ENCODE measurements at regions not wholly inside any gene's neighbourhood (a gene's known extent, or its start where the extent isn't known, plus 50 kb on each side); places are given as distances from the start of the nearest gene placed in this dataset.

- H4K8ac ChIP-seq (ENCODE audit: low read length) = no peak overlapping the region
- H3K4me1 ChIP-seq (ENCODE audit: control insufficient read depth, insufficient read depth, low read depth, low read length) = no peaks in the 10 kb centered on the region
- H3K23ac ChIP-seq (ENCODE audit: low read length in 2 of 2) = no peak overlapping the region
- peak; percentile 60 for DNase-seq
- H3K18ac ChIP-seq (ENCODE audit: low read depth in 1 of 2, low read length in 2 of 2) = no peak overlapping the region
- H3K79me1 ChIP-seq (replicated peaks; ENCODE audit: low read length, poor library complexity, severe bottlenecking) = no peaks in the 10 kb centered on the region
- no peak overlapping the region for H2BK120ac ChIP-seq (ENCODE audit: low read depth, low read length)
- H2BK12ac ChIP-seq (ENCODE audit: low read length in 2 of 2) = no peak overlapping the region
- no peak overlapping the region for H3K4me3 ChIP-seq (ENCODE audit: insufficient read depth in 1 of 2, low read depth in 1 of 2, low read length in 2 of 2)
- no peak overlapping the region for H2AK5ac ChIP-seq (ENCODE audit: low read length, severe bottlenecking)
- H3K4ac ChIP-seq (ENCODE audit: low read depth in 1 of 2, low read length in 2 of 2) = no peak overlapping the region
- no peaks in the 10 kb centered on the region for H3K36me3 ChIP-seq (ENCODE audit: control insufficient read depth in 1 of 2, insufficient read depth in 2 of 2, low read depth in 1 of 2, low read length in 2 of 2)
- H3K27me3 ChIP-seq (ENCODE audit: control insufficient read depth in 1 of 2, insufficient read depth in 1 of 2, low read length in 2 of 2) = no peaks in the 10 kb centered on the region
- no peak overlapping the region for H2BK5ac ChIP-seq (ENCODE audit: low read depth, low read length, poor library complexity, severe bottlenecking)
- H3K9ac ChIP-seq (ENCODE audit: low read length) = no peak overlapping the region
- no peak overlapping the region for H4K91ac ChIP-seq (ENCODE audit: low read length)
- no peak overlapping the region for H2AFZ ChIP-seq (ENCODE audit: low read depth, low read length)
- no peak overlapping the region for H2BK15ac ChIP-seq (ENCODE audit: low read depth, poor library complexity, severe bottlenecking)
- H3K9me3 ChIP-seq (ENCODE audit: control insufficient read depth, low read length) = peaks cover 18% of the 10 kb centered on the region
- no peak overlapping the region for H3K4me2 ChIP-seq (ENCODE audit: low read length, poor library complexity, severe bottlenecking)
- no peak overlapping the region for H3K14ac ChIP-seq (ENCODE audit: low read length in 2 of 2)
- no peak overlapping the region for H3K27ac ChIP-seq (ENCODE audit: low read length, poor library complexity, severe bottlenecking)
Measured at GRCh38 chr3:77919244-77919643, 879.3 kb downstream of the ROBO2 start.

- Histone ChIP-seq H3K4me1 (ENCODE audit: control insufficient read depth, insufficient read depth, low read depth, low read length) (no peaks in the 10 kb centered on the region), H3K9ac (ENCODE audit: low read length) (no peak overlapping the region), H2AK5ac (ENCODE audit: low read length, severe bottlenecking) (no peak overlapping the region), H3K18ac (ENCODE audit: low read depth in 1 of 2, low read length in 2 of 2) (no peak overlapping the region), H2BK5ac (ENCODE audit: low read depth, low read length, poor library complexity, severe bottlenecking) (no peak overlapping the region), H3K9me3 (ENCODE audit: control insufficient read depth, low read length) (peaks cover 3% of the 10 kb centered on the region), H2AFZ (ENCODE audit: low read depth, low read length) (no peak overlapping the region), H3K23ac (ENCODE audit: low read length in 2 of 2) (no peak overlapping the region), H2BK15ac (ENCODE audit: low read depth, poor library complexity, severe bottlenecking) (no peak overlapping the region), H3K27me3 (ENCODE audit: control insufficient read depth in 1 of 2, insufficient read depth in 1 of 2, low read length in 2 of 2) (no peaks in the 10 kb centered on the region), H3K4me2 (ENCODE audit: low read length, poor library complexity, severe bottlenecking) (no peak overlapping the region), H2BK120ac (ENCODE audit: low read depth, low read length) (no peak overlapping the region), H4K91ac (ENCODE audit: low read length) (no peak overlapping the region), H2BK12ac (ENCODE audit: low read length in 2 of 2) (no peak overlapping the region), H3K14ac (ENCODE audit: low read length in 2 of 2) (no peak overlapping the region), H4K8ac (ENCODE audit: low read length) (no peak overlapping the region), H3K79me1 (replicated peaks; ENCODE audit: low read length, poor library complexity, severe bottlenecking) (no peaks in the 10 kb centered on the region), H3K27ac (ENCODE audit: low read length, poor library complexity, severe bottlenecking) (no peak overlapping the region), H3K4ac (ENCODE audit: low read depth in 1 of 2, low read length in 2 of 2) (no peak overlapping the region), H3K4me3 (ENCODE audit: insufficient read depth in 1 of 2, low read depth in 1 of 2, low read length in 2 of 2) (no peak overlapping the region), H3K36me3 (ENCODE audit: control insufficient read depth in 1 of 2, insufficient read depth in 2 of 2, low read depth in 1 of 2, low read length in 2 of 2) (no peaks in the 10 kb centered on the region)
- WGBS = 68% methylated on average over 4 of the region's 9 CpGs
- DNase-seq = peak; percentile 51
Measured at GRCh38 chr3:77931255-77932009, 891.5 kb downstream of the ROBO2 start.

- H3K9ac ChIP-seq (ENCODE audit: low read length) = no peak overlapping the region
- no peak overlapping the region for H4K8ac ChIP-seq (ENCODE audit: low read length)
- H2BK15ac ChIP-seq (ENCODE audit: low read depth, poor library complexity, severe bottlenecking) = no peak overlapping the region
Measured at GRCh38 chr3:77932926-77933325, 893.0 kb downstream of the ROBO2 start.

GRCh38 chr3:77933926-77934325, 894.0 kb downstream of the ROBO2 start:
- Histone ChIP-seq H2AK5ac (ENCODE audit: low read length, severe bottlenecking) (no peak overlapping the region), H3K27me3 (ENCODE audit: control insufficient read depth in 1 of 2, insufficient read depth in 1 of 2, low read length in 2 of 2) (no peaks in the 10 kb centered on the region), H4K91ac (ENCODE audit: low read length) (no peak overlapping the region), H2BK120ac (ENCODE audit: low read depth, low read length) (no peak overlapping the region), H3K9ac (ENCODE audit: low read length) (no peak overlapping the region), H3K4ac (ENCODE audit: low read depth in 1 of 2, low read length in 2 of 2) (no peak overlapping the region), H3K4me1 (ENCODE audit: control insufficient read depth, insufficient read depth, low read depth, low read length) (no peaks in the 10 kb centered on the region), H2BK12ac (ENCODE audit: low read length in 2 of 2) (no peak overlapping the region), H3K4me2 (ENCODE audit: low read length, poor library complexity, severe bottlenecking) (no peak overlapping the region), H3K27ac (ENCODE audit: low read length, poor library complexity, severe bottlenecking) (no peak overlapping the region), H3K79me1 (replicated peaks; ENCODE audit: low read length, poor library complexity, severe bottlenecking) (no peaks in the 10 kb centered on the region), H2BK15ac (ENCODE audit: low read depth, poor library complexity, severe bottlenecking) (no peak overlapping the region), H2BK5ac (ENCODE audit: low read depth, low read length, poor library complexity, severe bottlenecking) (no peak overlapping the region), H4K8ac (ENCODE audit: low read length) (no peak overlapping the region), H2AFZ (ENCODE audit: low read depth, low read length) (no peak overlapping the region), H3K9me3 (ENCODE audit: control insufficient read depth, low read length) (peaks cover 3% of the 10 kb centered on the region), H3K4me3 (ENCODE audit: insufficient read depth in 1 of 2, low read depth in 1 of 2, low read length in 2 of 2) (no peak overlapping the region), H3K36me3 (ENCODE audit: control insufficient read depth in 1 of 2, insufficient read depth in 2 of 2, low read depth in 1 of 2, low read length in 2 of 2) (no peaks in the 10 kb centered on the region), H3K23ac (ENCODE audit: low read length in 2 of 2) (no peak overlapping the region), H3K14ac (ENCODE audit: low read length in 2 of 2) (no peak overlapping the region), H3K18ac (ENCODE audit: low read depth in 1 of 2, low read length in 2 of 2) (no peak overlapping the region)
- DNase-seq = no peak
- WGBS = 20% methylated on average over 1 of the region's 2 CpGs

More at GRCh38 chr3:77932926-77933325, 893.0 kb downstream of the ROBO2 start:
- H3K18ac ChIP-seq (ENCODE audit: low read depth in 1 of 2, low read length in 2 of 2) = no peak overlapping the region
- no peak overlapping the region for H3K4me2 ChIP-seq (ENCODE audit: low read length, poor library complexity, severe bottlenecking)
- H3K14ac ChIP-seq (ENCODE audit: low read length in 2 of 2) = no peak overlapping the region
- peaks cover 3% of the 10 kb centered on the region for H3K9me3 ChIP-seq (ENCODE audit: control insufficient read depth, low read length)
- no peak overlapping the region for H2BK5ac ChIP-seq (ENCODE audit: low read depth, low read length, poor library complexity, severe bottlenecking)
- no peaks in the 10 kb centered on the region for H3K36me3 ChIP-seq (ENCODE audit: control insufficient read depth in 1 of 2, insufficient read depth in 2 of 2, low read depth in 1 of 2, low read length in 2 of 2)
- no peak overlapping the region for H2AFZ ChIP-seq (ENCODE audit: low read depth, low read length)
- no peaks in the 10 kb centered on the region for H3K79me1 ChIP-seq (replicated peaks; ENCODE audit: low read length, poor library complexity, severe bottlenecking)
- H3K27ac ChIP-seq (ENCODE audit: low read length, poor library complexity, severe bottlenecking) = no peak overlapping the region
- no peak overlapping the region for H4K91ac ChIP-seq (ENCODE audit: low read length)
- no peak overlapping the region for H3K23ac ChIP-seq (ENCODE audit: low read length in 2 of 2)
- no peak overlapping the region for H2BK12ac ChIP-seq (ENCODE audit: low read length in 2 of 2)
- WGBS = no CpG with 5 or more reads among the region's 1 CpG
- no peak for DNase-seq
- no peaks in the 10 kb centered on the region for H3K27me3 ChIP-seq (ENCODE audit: control insufficient read depth in 1 of 2, insufficient read depth in 1 of 2, low read length in 2 of 2)
- no peak overlapping the region for H2AK5ac ChIP-seq (ENCODE audit: low read length, severe bottlenecking)
- H3K4ac ChIP-seq (ENCODE audit: low read depth in 1 of 2, low read length in 2 of 2) = no peak overlapping the region
- H3K4me3 ChIP-seq (ENCODE audit: insufficient read depth in 1 of 2, low read depth in 1 of 2, low read length in 2 of 2) = no peak overlapping the region
- H3K4me1 ChIP-seq (ENCODE audit: control insufficient read depth, insufficient read depth, low read depth, low read length) = no peaks in the 10 kb centered on the region
- H2BK120ac ChIP-seq (ENCODE audit: low read depth, low read length) = no peak overlapping the region
